GM12865 (cell line): ENCODE measurements at regions not wholly inside any gene's neighbourhood (a gene's known extent, or its start where the extent isn't known, plus 50 kb on each side); places are given as distances from the start of the nearest gene placed in this dataset.
"Not testable (repeated sequence)": the region's sequence is repeated elsewhere in the genome, so short reads cannot be mapped to it uniquely, and the experiment has no call there.

Experiments
- DNase-seq: peaks from one replicate; pipeline ENCODE4 v3.0.0; 2010; ENCODE audit warnings: low read depth
- H3K4me3 ChIP-seq: 2 replicates; pipeline ENCODE4 v1.5.1; 2011; ENCODE audit warnings: mild to moderate bottlenecking, low read depth, low read length, control low read depth
- TF ChIP-seq, protein P1 (sequence below): IDR thresholded peaks from 2 replicates; pipeline ENCODE4 v1.5.1; 2011; ENCODE audit warnings: low read length, control low read depth, low read depth, inconsistent platforms; ENCODE audit not compliant: insufficient read depth; ENCODE audit errors: missing control alignments

DNA sequence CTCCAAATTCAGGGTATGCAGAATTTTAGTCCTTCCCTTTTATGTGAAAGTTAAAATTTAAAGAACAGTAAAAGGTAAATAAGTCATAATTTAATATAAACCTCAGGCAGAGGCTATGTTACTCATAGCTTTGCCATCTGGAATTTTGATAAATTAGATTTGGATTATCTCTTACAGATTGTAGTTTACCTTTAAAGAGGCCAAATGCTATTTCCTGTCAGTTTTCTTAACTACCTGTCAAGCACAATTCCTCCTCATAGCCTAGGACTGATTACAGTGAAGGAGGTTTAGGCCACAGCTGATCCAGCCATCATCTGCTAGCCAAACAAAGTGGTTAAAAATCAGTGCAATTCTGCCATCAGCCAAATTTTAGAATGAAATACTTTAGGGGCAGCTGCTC is 128.1 kb downstream of the MFAP3L start:
- DNase-seq, result no peak
- H3K4me3 ChIP-seq, result no peak overlapping the region
- TF ChIP-seq, protein P1, sequence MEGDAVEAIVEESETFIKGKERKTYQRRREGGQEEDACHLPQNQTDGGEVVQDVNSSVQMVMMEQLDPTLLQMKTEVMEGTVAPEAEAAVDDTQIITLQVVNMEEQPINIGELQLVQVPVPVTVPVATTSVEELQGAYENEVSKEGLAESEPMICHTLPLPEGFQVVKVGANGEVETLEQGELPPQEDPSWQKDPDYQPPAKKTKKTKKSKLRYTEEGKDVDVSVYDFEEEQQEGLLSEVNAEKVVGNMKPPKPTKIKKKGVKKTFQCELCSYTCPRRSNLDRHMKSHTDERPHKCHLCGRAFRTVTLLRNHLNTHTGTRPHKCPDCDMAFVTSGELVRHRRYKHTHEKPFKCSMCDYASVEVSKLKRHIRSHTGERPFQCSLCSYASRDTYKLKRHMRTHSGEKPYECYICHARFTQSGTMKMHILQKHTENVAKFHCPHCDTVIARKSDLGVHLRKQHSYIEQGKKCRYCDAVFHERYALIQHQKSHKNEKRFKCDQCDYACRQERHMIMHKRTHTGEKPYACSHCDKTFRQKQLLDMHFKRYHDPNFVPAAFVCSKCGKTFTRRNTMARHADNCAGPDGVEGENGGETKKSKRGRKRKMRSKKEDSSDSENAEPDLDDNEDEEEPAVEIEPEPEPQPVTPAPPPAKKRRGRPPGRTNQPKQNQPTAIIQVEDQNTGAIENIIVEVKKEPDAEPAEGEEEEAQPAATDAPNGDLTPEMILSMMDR, result no peak

DNA sequence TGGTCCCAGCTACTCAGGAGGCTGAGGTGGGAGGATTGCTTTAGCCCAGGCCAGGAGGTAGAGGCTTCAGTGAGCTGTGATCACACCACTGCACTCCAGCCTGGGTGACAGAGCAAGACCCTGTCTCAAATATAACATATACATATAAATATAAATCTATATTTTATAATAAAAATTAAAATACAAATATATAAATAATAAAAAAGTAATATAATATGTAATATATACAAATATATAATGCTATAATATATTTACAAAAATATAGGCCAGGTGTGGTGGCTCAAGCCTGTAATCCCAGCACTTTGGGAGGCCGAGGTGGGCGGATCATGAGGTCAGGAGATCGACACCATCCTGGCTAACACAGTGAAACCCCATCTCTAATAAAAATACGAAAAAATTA is 131.4 kb downstream of the MFAP3L start:
- not testable (repeated sequence) for H3K4me3 ChIP-seq, DNase-seq

- no peak overlapping the region for H3K4me3 ChIP-seq
- TF ChIP-seq, protein P1, result no peak
- no peak for DNase-seq
Observed at GRCh38 chr4:169885893-169886292, 128.1 kb upstream of the HPF1 start.

DNA sequence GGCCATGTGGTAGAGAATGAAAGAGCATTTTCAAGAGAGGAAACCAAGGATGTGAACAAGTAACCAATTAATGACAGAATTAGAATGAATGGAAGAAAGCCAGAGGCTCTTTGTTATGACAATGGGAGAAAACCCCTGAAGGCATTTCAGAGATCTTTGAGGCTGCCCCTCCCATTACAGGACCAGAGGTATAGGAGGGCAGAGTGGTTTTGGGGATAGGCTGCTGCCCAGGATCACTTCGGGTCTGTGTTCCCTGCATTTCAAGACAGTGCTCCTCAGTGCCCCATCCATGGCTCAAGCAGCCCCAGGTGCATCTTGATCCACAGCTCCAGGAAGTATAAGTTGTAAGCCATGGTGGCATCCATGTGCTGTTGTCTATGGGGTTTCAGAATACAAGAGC is 124.0 kb upstream of the HPF1 start:
- TF ChIP-seq, protein P1, result no peak
- H3K4me3 ChIP-seq, result no peak overlapping the region
- DNase-seq, result no peak

DNA sequence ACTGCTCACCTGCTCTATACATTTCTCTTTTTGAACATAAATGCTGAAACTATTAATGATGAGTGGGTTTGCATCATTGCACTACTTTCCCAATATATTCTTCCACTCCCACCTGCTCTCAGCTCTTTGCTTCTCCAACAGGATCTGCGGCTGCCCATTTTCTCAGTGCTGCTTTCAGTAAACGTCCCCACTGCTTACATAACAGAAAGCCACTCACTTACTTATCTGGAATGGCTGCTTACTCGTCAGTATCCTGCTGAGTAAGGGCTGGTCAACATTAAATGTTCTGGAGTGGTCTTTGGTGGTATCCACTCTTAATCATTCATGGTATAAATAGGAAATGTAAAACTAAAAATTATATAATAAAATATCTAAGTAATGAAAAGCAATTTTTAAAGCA is 112.8 kb upstream of the HPF1 start:
- DNase-seq, result no peak
- TF ChIP-seq, protein P1, result no peak

GRCh38 chr4:169869490-169869889 is 111.7 kb upstream of the HPF1 start:
- TF ChIP-seq, protein P1, result no peak

More for the DNA sequence above, 112.8 kb upstream of the HPF1 start:
- H3K4me3 ChIP-seq, result no peak overlapping the region

GRCh38 chr4:169861593-169861992 is 103.8 kb upstream of the HPF1 start:
- TF ChIP-seq, protein P1, result no peak
- DNase-seq, result no peak
- no peak overlapping the region for H3K4me3 ChIP-seq

More at GRCh38 chr4:169869490-169869889, 111.7 kb upstream of the HPF1 start:
- no peak overlapping the region for H3K4me3 ChIP-seq
- no peak for DNase-seq
